Upper lobe of right lung (tissue), 1 donor: ENCODE measurements at regions not wholly inside any gene's neighbourhood (a gene's known extent, or its start where the extent isn't known, plus 50 kb on each side); places are given as distances from the start of the nearest gene placed in this dataset.

ENCODE experiments used
- ATAC-seq: fragments of 200-7000 bp; cut with Tn5 transposase; one replicate; pipeline ENCODE4 v1.9.1; 2020; ENCODE audit warnings: mild to moderate bottlenecking, moderate library complexity
- DNase-seq: peaks from one replicate; pipeline ENCODE4 v3.0.0-alpha.2; 2020
- H3K27ac ChIP-seq: fragments of 200-600 bp; one replicate; pipeline ENCODE4 v1.8.0; 2022
- H3K27me3 ChIP-seq: fragments of 200-600 bp; one replicate; pipeline ENCODE4 v1.8.0; 2022; ENCODE audit warnings: mild to moderate bottlenecking
- H3K36me3 ChIP-seq: fragments of 200-600 bp; one replicate; pipeline ENCODE4 v1.8.0; 2022
- H3K4me1 ChIP-seq: fragments of 200-600 bp; one replicate; pipeline ENCODE4 v1.8.0; 2022
- H3K4me3 ChIP-seq: fragments of 200-600 bp; one replicate; pipeline ENCODE4 v1.8.0; 2022; ENCODE audit warnings: mild to moderate bottlenecking
- H3K9me3 ChIP-seq: fragments of 200-600 bp; one replicate; pipeline ENCODE4 v1.8.0; 2022
- CTCF ChIP-seq: fragments of 200-600 bp; IDR thresholded peaks from one replicate; pipeline ENCODE4 v1.8.0; 2022; ENCODE audit warnings: antibody characterized with exemption
- intact Hi-C: fragments of 100-400 bp; cut with DNase I; formaldehyde crosslinking; loops from one replicate; pipeline ENCODE4 v1.11.0; 2022
- donor health status: DM: no; HTN: yes; CAD: no; lungs with severe emphysema.

- DNase-seq (no peak), ATAC-seq (no peak)
- intact Hi-C loops = no loop called here
- Histone ChIP-seq H3K36me3 (no peaks in the 10 kb centered on the region), H3K4me1 (no peaks in the 10 kb centered on the region), H3K4me3 (no peak overlapping the region), H3K9me3 (no peaks in the 10 kb centered on the region), H3K27ac (no peak overlapping the region), H3K27me3 (no peaks in the 10 kb centered on the region)
- TF ChIP-seq CTCF = no peak
Observed at GRCh38 chr3:90032980-90033641, 925.7 kb downstream of the EPHA3 start.

- no peaks in the 10 kb centered on the region for H3K4me1 ChIP-seq
- no peak overlapping the region for H3K4me3 ChIP-seq
- no peaks in the 10 kb centered on the region for H3K36me3 ChIP-seq
- no peaks in the 10 kb centered on the region for H3K27me3 ChIP-seq
- DNase-seq = no peak
- intact Hi-C loops = no loop called here
- TF ChIP-seq CTCF = no peak
- no peak for ATAC-seq
- H3K9me3 ChIP-seq = no peaks in the 10 kb centered on the region
- H3K27ac ChIP-seq = no peak overlapping the region
Observed at GRCh38 chr3:90034038-90034437, 926.6 kb downstream of the EPHA3 start.

- no peak for ATAC-seq
- no peaks in the 10 kb centered on the region for H3K9me3 ChIP-seq
Observed at GRCh38 chr3:90035643-90036042, 928.2 kb downstream of the EPHA3 start.

GRCh38 chr3:90036939-90037469 lies 929.6 kb downstream of the EPHA3 start:
- intact Hi-C loops = no loop called here

More at GRCh38 chr3:90035643-90036042, 928.2 kb downstream of the EPHA3 start:
- Histone ChIP-seq H3K4me3 (no peak overlapping the region), H3K27ac (no peak overlapping the region), H3K36me3 (no peaks in the 10 kb centered on the region), H3K27me3 (no peaks in the 10 kb centered on the region), H3K4me1 (no peaks in the 10 kb centered on the region)
- TF ChIP-seq CTCF = no peak
- DNase-seq = no peak
- intact Hi-C loops = no loop called here

GRCh38 chr3:90039994-90040393 lies 932.6 kb downstream of the EPHA3 start:
- DNase-seq (no peak), ATAC-seq (no peak)
- Histone ChIP-seq H3K36me3 (no peaks in the 10 kb centered on the region), H3K9me3 (no peaks in the 10 kb centered on the region), H3K4me1 (no peaks in the 10 kb centered on the region), H3K27me3 (no peaks in the 10 kb centered on the region), H3K27ac (no peak overlapping the region), H3K4me3 (no peak overlapping the region)
- intact Hi-C loops = no loop called here
- TF ChIP-seq CTCF = no peak

More at GRCh38 chr3:90036939-90037469, 929.6 kb downstream of the EPHA3 start:
- ATAC-seq (no peak), DNase-seq (no peak)
- Histone ChIP-seq H3K4me1 (no peaks in the 10 kb centered on the region), H3K27me3 (no peaks in the 10 kb centered on the region), H3K9me3 (no peaks in the 10 kb centered on the region), H3K36me3 (no peaks in the 10 kb centered on the region), H3K27ac (no peak overlapping the region), H3K4me3 (no peak overlapping the region)
- TF ChIP-seq CTCF = no peak
